Panc1 (cell line): ENCODE measurements at regions not wholly inside any gene's neighbourhood (a gene's known extent, or its start where the extent isn't known, plus 50 kb on each side); places are given as distances from the start of the nearest gene placed in this dataset.

ENCODE experiments used
- ATAC-seq: fragments of 200-7000 bp; cut with Tn5 transposase; 2 replicates; pipeline ENCODE4 v1.9.1; 2020; ENCODE audit warnings: mild to moderate bottlenecking, moderate library complexity
- BruUV-seq: library from RNA; stranded (reverse); fragments of 400-500 nt; replicated peaks from 2 replicates; lab custom pipeline; 2021; lab: Mats Ljungman, UMichigan
- CTCF ChIA-PET: fragments of 300-600 bp; sonication (Branson Sonifier 250); formaldehyde crosslinking; loops from one replicate; lab custom pipeline; 2022; ENCODE audit warnings: antibody characterized with exemption; lab: Charles Lee
- POLR2A ChIA-PET: fragments of 300-600 bp; sonication (Branson Sonifier 250); formaldehyde crosslinking; loops from one replicate; lab custom pipeline; 2022; ENCODE audit warnings: antibody characterized with exemption; lab: Charles Lee
- DNase-seq: peaks from one replicate; pipeline ENCODE4 v3.0.0-alpha.2; 2010; ENCODE audit warnings: low read depth, low spot score
- H3K27ac ChIP-seq: 2 replicates; pipeline ENCODE4 v1.5.1; 2011; ENCODE audit warnings: mild to moderate bottlenecking, low read length, inconsistent platforms
- H3K27me3 ChIP-seq: fragments of 200-500 bp; sonication (Bioruptor generic); 2 replicates; pipeline ENCODE4 v1.6.0; 2014; ENCODE audit warnings: low read length, inconsistent platforms; ENCODE audit not compliant: control insufficient read depth, insufficient read depth
- H3K36me3 ChIP-seq: fragments of 200-500 bp; sonication (Bioruptor generic); 2 replicates; pipeline ENCODE4 v1.5.1; 2014; ENCODE audit warnings: inconsistent platforms, mild to moderate bottlenecking, low read length, moderate library complexity; ENCODE audit not compliant: control insufficient read depth, insufficient read depth
- H3K4me1 ChIP-seq: 2 replicates; pipeline ENCODE4 v1.5.1; 2011; ENCODE audit warnings: inconsistent platforms, mild to moderate bottlenecking, low read length, moderate library complexity; ENCODE audit not compliant: control insufficient read depth, insufficient read depth
- H3K4me3 ChIP-seq, 2 experiments: 2 replicates each; pipeline ENCODE4 v1.5.1; 2011 to 2012; ENCODE audit warnings: low read depth in 2 of 2, low read length in 2 of 2, mild to moderate bottlenecking in 2 of 2, inconsistent platforms in 1 of 2, moderate library complexity in 1 of 2
- H3K9me3 ChIP-seq: fragments of 200-500 bp; sonication (Bioruptor generic); 2 replicates; pipeline ENCODE4 v1.5.1; 2014; ENCODE audit warnings: low read depth, mild to moderate bottlenecking, inconsistent platforms, low read length, moderate library complexity; ENCODE audit not compliant: control insufficient read depth, insufficient read depth
- POLR2AphosphoS5 ChIP-seq: IDR thresholded peaks from 2 replicates; pipeline ENCODE4 v1.6.1; 2012; ENCODE audit warnings: mild to moderate bottlenecking, low read depth, low read length, moderate library complexity
- SIN3A ChIP-seq: IDR thresholded peaks from 2 replicates; pipeline ENCODE4 v1.6.1; 2012; ENCODE audit warnings: low read depth, mild to moderate bottlenecking, low read length, moderate library complexity, borderline replicate concordance; ENCODE audit not compliant: insufficient read depth
- TCF7L2 ChIP-seq: IDR thresholded peaks from 2 replicates; pipeline ENCODE4 v1.6.1; 2011; ENCODE audit warnings: mild to moderate bottlenecking, low read depth, low read length, inconsistent platforms
- in situ Hi-C: cut with HindIII; loops from 2 replicates; pipeline ENCODE4 v1.10.0; 2016; ENCODE audit warnings: low sequenced_read_pairs, low pct_unique_long_range_greater_than_20kb
- intact Hi-C: fragments of 100-400 bp; cut with micrococcal nuclease; formaldehyde crosslinking; loops from one replicate; pipeline ENCODE4 v1.10.0; 2022; ENCODE audit not compliant: unreplicated experiment
- TF ChIP-seq, protein P1 (sequence below), 2 experiments: IDR thresholded peaks; 2 replicates each; pipeline ENCODE4 v1.6.1; 2011 to 2012; ENCODE audit warnings: low read depth in 2 of 2, control low read depth in 1 of 2, low read length in 1 of 2, mild to moderate bottlenecking in 1 of 2, moderate library complexity in 1 of 2; ENCODE audit not compliant: insufficient read depth in 1 of 2
- TF ChIP-seq, protein P2 (sequence below): fragments of 450-650 bp; IDR thresholded peaks from 2 replicates; pipeline ENCODE4 v1.5.1; 2017; ENCODE audit warnings: mild to moderate bottlenecking

DNA sequence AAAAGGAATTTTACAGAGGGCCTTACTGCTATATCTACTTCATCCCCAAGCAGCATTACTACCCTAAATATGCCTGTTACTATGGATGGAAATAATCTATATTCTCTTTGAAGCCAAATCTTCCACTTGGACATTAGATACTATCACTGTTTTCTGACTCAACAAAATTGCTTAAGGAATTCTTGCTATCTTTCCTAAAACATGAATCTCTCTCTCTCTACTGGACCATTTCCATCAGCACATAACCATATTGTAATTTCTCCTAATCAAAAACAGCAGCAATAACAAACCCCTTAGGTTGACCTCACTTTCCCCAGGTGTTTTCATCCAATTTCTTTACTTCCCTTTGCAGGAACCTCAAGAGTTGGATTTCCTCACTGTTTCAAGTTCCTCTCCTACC, 67.9 kb upstream of the BLID start:
- intact Hi-C loops = no loop called here
- BruUV-seq = no TSS peak
- in situ Hi-C loops = no loop called here
- Histone ChIP-seq H3K4me3 (no peak overlapping the region), H3K27ac (peak overlapping the region; percentile 25; the same call in 1 of the 2 replicates), H3K4me1 (peaks cover 25% of the 10 kb centered on the region), H3K36me3 (no peaks in the 10 kb centered on the region), H3K27me3 (no peaks in the 10 kb centered on the region), H3K9me3 (peaks cover 23% of the 10 kb centered on the region; the same call in 1 of the 2 replicates)
- TF ChIP-seq, protein P1, sequence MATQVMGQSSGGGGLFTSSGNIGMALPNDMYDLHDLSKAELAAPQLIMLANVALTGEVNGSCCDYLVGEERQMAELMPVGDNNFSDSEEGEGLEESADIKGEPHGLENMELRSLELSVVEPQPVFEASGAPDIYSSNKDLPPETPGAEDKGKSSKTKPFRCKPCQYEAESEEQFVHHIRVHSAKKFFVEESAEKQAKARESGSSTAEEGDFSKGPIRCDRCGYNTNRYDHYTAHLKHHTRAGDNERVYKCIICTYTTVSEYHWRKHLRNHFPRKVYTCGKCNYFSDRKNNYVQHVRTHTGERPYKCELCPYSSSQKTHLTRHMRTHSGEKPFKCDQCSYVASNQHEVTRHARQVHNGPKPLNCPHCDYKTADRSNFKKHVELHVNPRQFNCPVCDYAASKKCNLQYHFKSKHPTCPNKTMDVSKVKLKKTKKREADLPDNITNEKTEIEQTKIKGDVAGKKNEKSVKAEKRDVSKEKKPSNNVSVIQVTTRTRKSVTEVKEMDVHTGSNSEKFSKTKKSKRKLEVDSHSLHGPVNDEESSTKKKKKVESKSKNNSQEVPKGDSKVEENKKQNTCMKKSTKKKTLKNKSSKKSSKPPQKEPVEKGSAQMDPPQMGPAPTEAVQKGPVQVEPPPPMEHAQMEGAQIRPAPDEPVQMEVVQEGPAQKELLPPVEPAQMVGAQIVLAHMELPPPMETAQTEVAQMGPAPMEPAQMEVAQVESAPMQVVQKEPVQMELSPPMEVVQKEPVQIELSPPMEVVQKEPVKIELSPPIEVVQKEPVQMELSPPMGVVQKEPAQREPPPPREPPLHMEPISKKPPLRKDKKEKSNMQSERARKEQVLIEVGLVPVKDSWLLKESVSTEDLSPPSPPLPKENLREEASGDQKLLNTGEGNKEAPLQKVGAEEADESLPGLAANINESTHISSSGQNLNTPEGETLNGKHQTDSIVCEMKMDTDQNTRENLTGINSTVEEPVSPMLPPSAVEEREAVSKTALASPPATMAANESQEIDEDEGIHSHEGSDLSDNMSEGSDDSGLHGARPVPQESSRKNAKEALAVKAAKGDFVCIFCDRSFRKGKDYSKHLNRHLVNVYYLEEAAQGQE (IDR thresholded peaks at IDR 0.05; ENCODE audit: insufficient read depth in 1 of 2, low read depth in 2 of 2, low read length in 1 of 2) = no peak
- TF ChIP-seq SIN3A (no peak), TCF7L2 (no peak), POLR2AphosphoS5 (no peak)
- TF ChIP-seq, protein P2, sequence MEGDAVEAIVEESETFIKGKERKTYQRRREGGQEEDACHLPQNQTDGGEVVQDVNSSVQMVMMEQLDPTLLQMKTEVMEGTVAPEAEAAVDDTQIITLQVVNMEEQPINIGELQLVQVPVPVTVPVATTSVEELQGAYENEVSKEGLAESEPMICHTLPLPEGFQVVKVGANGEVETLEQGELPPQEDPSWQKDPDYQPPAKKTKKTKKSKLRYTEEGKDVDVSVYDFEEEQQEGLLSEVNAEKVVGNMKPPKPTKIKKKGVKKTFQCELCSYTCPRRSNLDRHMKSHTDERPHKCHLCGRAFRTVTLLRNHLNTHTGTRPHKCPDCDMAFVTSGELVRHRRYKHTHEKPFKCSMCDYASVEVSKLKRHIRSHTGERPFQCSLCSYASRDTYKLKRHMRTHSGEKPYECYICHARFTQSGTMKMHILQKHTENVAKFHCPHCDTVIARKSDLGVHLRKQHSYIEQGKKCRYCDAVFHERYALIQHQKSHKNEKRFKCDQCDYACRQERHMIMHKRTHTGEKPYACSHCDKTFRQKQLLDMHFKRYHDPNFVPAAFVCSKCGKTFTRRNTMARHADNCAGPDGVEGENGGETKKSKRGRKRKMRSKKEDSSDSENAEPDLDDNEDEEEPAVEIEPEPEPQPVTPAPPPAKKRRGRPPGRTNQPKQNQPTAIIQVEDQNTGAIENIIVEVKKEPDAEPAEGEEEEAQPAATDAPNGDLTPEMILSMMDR = no peak
- ATAC-seq (no peak), DNase-seq (no peak)
- CTCF ChIA-PET = no interaction called here
- POLR2A ChIA-PET = no interaction called here

DNA sequence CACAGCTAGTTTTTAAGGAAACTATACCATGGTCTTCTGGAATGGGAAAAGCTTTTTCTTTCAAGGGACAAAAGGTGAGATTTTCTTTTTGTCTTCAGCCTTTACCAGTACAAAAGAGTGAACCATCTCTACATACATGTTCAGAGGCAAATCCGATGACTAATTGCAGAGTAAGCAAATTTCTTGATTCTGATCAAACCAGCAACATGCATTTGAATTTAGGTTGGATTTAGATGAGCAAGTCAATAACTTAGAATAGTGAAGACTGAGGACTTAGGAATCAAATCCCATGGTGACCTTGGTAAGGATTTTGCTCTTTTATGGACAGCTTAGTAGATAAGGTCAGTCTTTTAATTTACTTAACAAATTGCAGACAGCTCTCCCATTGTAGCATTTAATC, 65.9 kb upstream of the BLID start:
- H3K27ac ChIP-seq = peak overlapping the region; percentile 89; the same call in 1 of the 2 replicates
- peaks cover 15% of the 10 kb centered on the region; the same call in 1 of the 2 replicates for H3K9me3 ChIP-seq
- DNase-seq = no peak
- ChIA-PET POLR2A (interaction anchor here (0.7 kb wide), 1 partner anchor 9 kb away, joined by 5 read pairs; no protein-coding TSS in a partner anchor), CTCF (no interaction called here)
- no peak overlapping the region for H3K4me3 ChIP-seq
- in situ Hi-C loops (no loop called here), intact Hi-C loops (no loop called here)
- H3K36me3 ChIP-seq = no peaks in the 10 kb centered on the region
- peaks cover 27% of the 10 kb centered on the region for H3K4me1 ChIP-seq
- BruUV-seq = no TSS peak
- H3K27me3 ChIP-seq = no peaks in the 10 kb centered on the region
- TF ChIP-seq SIN3A (no peak), POLR2AphosphoS5 (no peak), TCF7L2 (no peak)
- TF ChIP-seq, protein P1 (IDR thresholded peaks at IDR 0.05; ENCODE audit: insufficient read depth in 1 of 2, low read depth in 2 of 2, low read length in 1 of 2) = no peak
- TF ChIP-seq, protein P2 = no peak
- no peak for ATAC-seq
